Cardiac fibroblast (primary cell): ENCODE measurements at regions not wholly inside any gene's neighbourhood (a gene's known extent, or its start where the extent isn't known, plus 50 kb on each side); places are given as distances from the start of the nearest gene placed in this dataset.

ENCODE experiments used
- DNase-seq, 2 donors: peaks; one replicate each; pipeline versions ENCODE4 v3.0.0 to v3.0.0-alpha.2; 2010; ENCODE audit warnings: low read depth in 2 of 2
- H3K4me3 ChIP-seq, 2 donors: replicated peaks in 1 of 2; 1 replicate in 1 of 2; 2 replicates in 1 of 2; pipeline ENCODE4 v1.5.1; 2011; ENCODE audit warnings: low read depth in 2 of 2, low read length in 2 of 2, mild to moderate bottlenecking in 2 of 2, moderate library complexity in 1 of 2
- CTCF ChIP-seq: IDR thresholded peaks from one replicate; pipeline ENCODE4 v1.5.1; 2011; ENCODE audit warnings: low read depth, mild to moderate bottlenecking, low read length, inconsistent platforms

GRCh38 chr6:16078064-16078463 lies 50.8 kb upstream of the MYLIP start:
- no peak overlapping the region for H3K4me3 ChIP-seq
- no peak for DNase-seq
- no peak for TF ChIP-seq CTCF

- DNase-seq = no peak
- H3K4me3 ChIP-seq = no peak overlapping the region
- TF ChIP-seq CTCF = no peak
Observed at GRCh38 chr6:16069671-16070070, 59.2 kb upstream of the MYLIP start.

- no peak for TF ChIP-seq CTCF
- DNase-seq = no peak
- no peak overlapping the region for H3K4me3 ChIP-seq
Observed at GRCh38 chr6:16069222-16069621, 59.7 kb upstream of the MYLIP start.

- H3K4me3 ChIP-seq = no peak overlapping the region
- DNase-seq = no peak
- TF ChIP-seq CTCF = no peak
Observed at GRCh38 chr6:16067568-16067967, 61.3 kb upstream of the MYLIP start.

- no peak for TF ChIP-seq CTCF
- no peak for DNase-seq
Observed at GRCh38 chr6:16064671-16065072, 64.2 kb upstream of the MYLIP start.

GRCh38 chr6:16063580-16063979 lies 65.3 kb upstream of the MYLIP start:
- no peak overlapping the region for H3K4me3 ChIP-seq
- TF ChIP-seq CTCF = no peak
- no peak for DNase-seq

More at GRCh38 chr6:16064671-16065072, 64.2 kb upstream of the MYLIP start:
- no peak overlapping the region for H3K4me3 ChIP-seq

- TF ChIP-seq CTCF = no peak
- no peak for DNase-seq
- no peak overlapping the region for H3K4me3 ChIP-seq
Observed at GRCh38 chr6:16061818-16062217, 67.1 kb upstream of the MYLIP start.
